ENCODE measurements at regions not wholly inside any gene's neighbourhood (a gene's known extent, or its start where the extent isn't known, plus 50 kb on each side); places are given as distances from the start of the nearest gene placed in this dataset.

DNA sequence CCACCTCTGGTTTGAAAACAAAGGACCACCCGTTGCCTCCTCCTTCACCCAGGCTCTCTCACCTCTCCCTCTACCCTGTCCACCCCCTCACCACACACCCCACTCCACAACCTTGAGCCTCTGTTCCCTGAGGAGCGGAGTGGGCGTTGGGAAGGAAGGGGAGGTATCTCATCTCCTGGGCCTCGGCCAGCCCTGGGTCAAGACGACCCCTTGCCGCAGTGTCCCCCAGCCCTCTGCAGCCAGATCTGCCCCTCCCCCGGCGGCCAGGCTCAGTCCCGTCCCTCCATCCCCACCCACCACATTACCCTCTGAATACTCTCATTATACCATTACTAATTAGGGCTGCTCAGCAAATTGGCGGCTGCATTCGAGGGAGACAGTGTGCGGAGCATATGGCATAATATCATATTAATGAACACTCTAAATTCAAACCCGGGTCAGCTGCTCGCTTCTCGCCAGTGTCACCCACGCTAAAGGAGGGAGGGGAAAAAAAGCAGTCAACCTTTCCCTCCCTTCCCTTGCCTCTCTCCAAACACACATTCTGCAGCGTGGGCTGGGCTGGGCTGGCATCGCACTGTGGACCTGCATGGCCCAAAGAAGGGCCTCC is 123.2 kb upstream of the LHX1 start:
- H3K36me3 Mint-ChIP-seq (ENCODE audit: low read depth) = no peaks in the 10 kb centered on the region
- TF ChIP-seq, protein P1, sequence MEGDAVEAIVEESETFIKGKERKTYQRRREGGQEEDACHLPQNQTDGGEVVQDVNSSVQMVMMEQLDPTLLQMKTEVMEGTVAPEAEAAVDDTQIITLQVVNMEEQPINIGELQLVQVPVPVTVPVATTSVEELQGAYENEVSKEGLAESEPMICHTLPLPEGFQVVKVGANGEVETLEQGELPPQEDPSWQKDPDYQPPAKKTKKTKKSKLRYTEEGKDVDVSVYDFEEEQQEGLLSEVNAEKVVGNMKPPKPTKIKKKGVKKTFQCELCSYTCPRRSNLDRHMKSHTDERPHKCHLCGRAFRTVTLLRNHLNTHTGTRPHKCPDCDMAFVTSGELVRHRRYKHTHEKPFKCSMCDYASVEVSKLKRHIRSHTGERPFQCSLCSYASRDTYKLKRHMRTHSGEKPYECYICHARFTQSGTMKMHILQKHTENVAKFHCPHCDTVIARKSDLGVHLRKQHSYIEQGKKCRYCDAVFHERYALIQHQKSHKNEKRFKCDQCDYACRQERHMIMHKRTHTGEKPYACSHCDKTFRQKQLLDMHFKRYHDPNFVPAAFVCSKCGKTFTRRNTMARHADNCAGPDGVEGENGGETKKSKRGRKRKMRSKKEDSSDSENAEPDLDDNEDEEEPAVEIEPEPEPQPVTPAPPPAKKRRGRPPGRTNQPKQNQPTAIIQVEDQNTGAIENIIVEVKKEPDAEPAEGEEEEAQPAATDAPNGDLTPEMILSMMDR (IDR thresholded peaks at IDR 0.05) = no peak
- H3K4me1 Mint-ChIP-seq = peaks cover 8% of the 10 kb centered on the region
- peaks cover 74% of the 10 kb centered on the region for H3K27me3 Mint-ChIP-seq
- no peaks in the 10 kb centered on the region for H3K9me3 Mint-ChIP-seq
- H3K4me3 Mint-ChIP-seq = no peak overlapping the region
- intact Hi-C loops (cut with micrococcal nuclease) = no loop called here
- H3K27ac Mint-ChIP-seq = no peak overlapping the region
- POLR2A ChIA-PET = no interaction called here
- CTCF ChIA-PET = no interaction called here
- DNase-seq = no peak
- ATAC-seq (ENCODE audit: low read depth) = no peak

DNA sequence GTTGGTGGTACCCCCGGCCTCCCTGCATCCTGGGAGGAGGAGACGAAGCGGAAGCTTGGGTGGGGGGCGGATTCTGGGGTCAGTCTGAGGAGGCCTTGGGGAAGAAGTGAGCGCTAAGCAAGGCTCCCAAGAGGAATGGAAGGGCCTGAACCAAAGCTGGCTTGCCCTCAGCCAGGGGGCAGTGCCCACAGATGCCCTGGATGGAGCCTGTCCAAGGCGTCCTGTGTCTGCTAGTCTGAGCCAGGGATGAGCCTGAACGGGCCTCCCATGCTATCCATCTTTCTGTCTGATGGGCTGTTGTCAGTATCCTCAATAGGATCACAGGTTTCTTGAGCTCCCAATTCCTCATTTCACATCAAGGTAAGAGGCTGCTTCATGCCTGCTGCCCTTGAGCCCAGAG is 122.3 kb upstream of the LHX1 start:
- H3K36me3 Mint-ChIP-seq (ENCODE audit: low read depth) = no peaks in the 10 kb centered on the region
- ChIA-PET POLR2A (no interaction called here), CTCF (no interaction called here)
- no peak overlapping the region for H3K27ac Mint-ChIP-seq
- no peak for ATAC-seq (ENCODE audit: low read depth)
- no peaks in the 10 kb centered on the region for H3K9me3 Mint-ChIP-seq
- no peak for DNase-seq
- peaks cover 8% of the 10 kb centered on the region for H3K4me1 Mint-ChIP-seq
- H3K4me3 Mint-ChIP-seq = no peak overlapping the region
- TF ChIP-seq, protein P1 (IDR thresholded peaks at IDR 0.05) = no peak
- peaks cover 72% of the 10 kb centered on the region for H3K27me3 Mint-ChIP-seq
- intact Hi-C loops (cut with micrococcal nuclease) = no loop called here

DNA sequence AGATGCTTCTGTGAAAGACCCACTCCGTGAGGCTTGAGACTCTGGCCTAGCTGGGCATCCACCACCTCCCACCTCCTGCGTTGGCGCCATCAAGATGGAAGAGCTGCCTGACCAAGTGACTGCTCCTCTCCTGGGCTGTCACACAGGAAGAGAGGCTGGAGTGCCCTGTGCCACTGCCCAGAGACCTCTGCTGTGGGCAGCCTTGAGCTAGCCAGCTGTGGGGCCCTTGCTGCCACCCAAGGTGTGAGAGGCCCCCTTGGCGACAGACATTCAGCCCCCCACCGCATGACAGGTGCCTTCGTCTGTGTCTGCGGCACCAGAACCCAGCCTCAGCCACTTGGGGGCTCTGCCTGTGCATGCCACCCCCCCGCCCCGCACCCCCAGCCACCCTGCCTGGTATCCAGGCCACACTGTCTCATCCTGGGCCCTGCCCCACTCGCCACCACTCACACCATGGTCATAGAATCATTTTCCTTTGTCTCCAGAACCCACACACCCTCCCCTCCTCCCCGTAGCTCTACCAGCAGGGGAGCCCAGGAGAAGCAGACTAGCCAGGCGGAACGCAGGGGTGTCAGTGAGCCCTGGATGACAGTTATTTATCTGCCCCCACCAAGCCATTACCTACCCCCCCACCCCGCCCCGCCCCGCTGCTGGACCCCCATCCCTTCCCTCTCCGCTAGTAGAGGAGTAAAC is 120.9 kb upstream of the LHX1 start:
- ChIA-PET POLR2A (no interaction called here), CTCF (no interaction called here)
- Mint-ChIP-seq H3K4me3 (no peak overlapping the region), H3K27me3 (peaks cover 61% of the 10 kb centered on the region), H3K27ac (no peak overlapping the region), H3K9me3 (no peaks in the 10 kb centered on the region), H3K36me3 (ENCODE audit: low read depth) (no peaks in the 10 kb centered on the region), H3K4me1 (peaks cover 8% of the 10 kb centered on the region)
- DNase-seq = no peak
- intact Hi-C loops (cut with micrococcal nuclease) = no loop called here
- ATAC-seq (ENCODE audit: low read depth) = no peak
- TF ChIP-seq, protein P1 (IDR thresholded peaks at IDR 0.05) = no peak

DNA sequence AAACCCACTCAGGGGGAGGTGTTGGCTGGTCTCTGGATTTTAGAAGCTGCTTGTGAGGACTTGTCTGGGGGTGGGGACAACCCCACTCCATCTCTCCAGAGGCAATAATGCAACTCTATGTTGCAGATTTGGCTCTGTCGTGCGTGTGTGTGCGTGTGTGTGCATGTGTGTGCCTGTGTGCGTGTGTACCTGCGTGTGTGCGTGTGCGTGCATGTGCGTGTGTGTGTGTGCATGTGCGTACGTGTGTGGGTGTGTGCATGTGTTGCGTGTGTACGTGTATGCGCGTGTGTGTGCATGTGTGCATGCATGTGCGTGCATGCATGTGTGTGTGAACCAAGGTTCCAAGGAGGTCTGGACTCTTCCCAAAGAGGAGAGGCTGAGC is 120.4 kb upstream of the LHX1 start:
- ATAC-seq (ENCODE audit: low read depth) = no peak

DNA sequence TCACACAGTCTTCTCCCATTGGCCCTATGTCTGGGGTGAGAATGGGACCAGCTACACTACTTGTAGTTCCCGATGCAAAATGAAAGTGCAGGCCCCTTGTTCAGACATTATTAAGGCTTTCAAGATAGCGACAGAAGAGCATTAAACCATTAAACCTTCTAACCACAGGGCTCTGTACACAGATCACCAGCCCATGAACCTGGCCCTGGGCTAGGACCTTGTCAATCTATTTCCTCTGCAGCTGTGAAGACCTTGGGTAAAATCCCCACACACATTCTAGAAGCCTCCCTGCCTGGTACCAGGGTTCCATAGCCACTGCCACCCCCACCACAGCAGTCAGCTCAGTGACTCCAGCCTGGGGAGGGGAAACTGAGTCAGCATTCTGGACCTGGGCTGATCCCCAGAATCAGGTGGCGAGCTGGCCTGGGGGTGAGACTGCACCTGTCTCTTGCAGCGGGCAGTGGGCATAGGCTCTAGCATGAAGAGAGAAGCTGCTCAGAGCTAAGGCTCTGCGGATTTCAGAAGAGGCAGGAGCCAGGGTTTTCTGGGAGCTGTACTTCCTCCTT is 119.7 kb upstream of the LHX1 start:
- H3K36me3 Mint-ChIP-seq (ENCODE audit: low read depth) = no peaks in the 10 kb centered on the region
- DNase-seq = no peak
- intact Hi-C loops (cut with micrococcal nuclease) = no loop called here
- no peak overlapping the region for H3K27ac Mint-ChIP-seq
- TF ChIP-seq, protein P1 (IDR thresholded peaks at IDR 0.05) = no peak
- peaks cover 54% of the 10 kb centered on the region for H3K27me3 Mint-ChIP-seq
- peaks cover 8% of the 10 kb centered on the region for H3K4me1 Mint-ChIP-seq
- ATAC-seq (ENCODE audit: low read depth) = no peak
- CTCF ChIA-PET = no interaction called here
- no peak overlapping the region for H3K4me3 Mint-ChIP-seq
- POLR2A ChIA-PET = no interaction called here
- H3K9me3 Mint-ChIP-seq = no peaks in the 10 kb centered on the region

More for the DNA sequence above, 120.4 kb upstream of the LHX1 start:
- no peak for DNase-seq
- ChIA-PET CTCF (no interaction called here), POLR2A (no interaction called here)
- peaks cover 58% of the 10 kb centered on the region for H3K27me3 Mint-ChIP-seq
- no peak overlapping the region for H3K4me3 Mint-ChIP-seq
- H3K36me3 Mint-ChIP-seq (ENCODE audit: low read depth) = no peaks in the 10 kb centered on the region
- TF ChIP-seq, protein P1 (IDR thresholded peaks at IDR 0.05) = no peak
- H3K27ac Mint-ChIP-seq = no peak overlapping the region
- intact Hi-C loops (cut with micrococcal nuclease) = no loop called here
- H3K4me1 Mint-ChIP-seq = peaks cover 8% of the 10 kb centered on the region
- H3K9me3 Mint-ChIP-seq = no peaks in the 10 kb centered on the region

All from activated B cell treated with CpG ODN at 0.5 μM for 24 hours (primary cell).